DLD1 (cell line): ENCODE measurements at regions not wholly inside any gene's neighbourhood (a gene's known extent, or its start where the extent isn't known, plus 50 kb on each side); places are given as distances from the start of the nearest gene placed in this dataset.

Experiments
- in situ Hi-C: cut with HindIII; loops from 2 replicates; pipeline ENCODE4 v1.10.0; 2017; ENCODE audit warnings: low sequenced_read_pairs

- in situ Hi-C loops = no loop called here
Measured at GRCh38 chr4:42750091-42750490, 93.2 kb upstream of the ATP8A1 start.

DNA sequence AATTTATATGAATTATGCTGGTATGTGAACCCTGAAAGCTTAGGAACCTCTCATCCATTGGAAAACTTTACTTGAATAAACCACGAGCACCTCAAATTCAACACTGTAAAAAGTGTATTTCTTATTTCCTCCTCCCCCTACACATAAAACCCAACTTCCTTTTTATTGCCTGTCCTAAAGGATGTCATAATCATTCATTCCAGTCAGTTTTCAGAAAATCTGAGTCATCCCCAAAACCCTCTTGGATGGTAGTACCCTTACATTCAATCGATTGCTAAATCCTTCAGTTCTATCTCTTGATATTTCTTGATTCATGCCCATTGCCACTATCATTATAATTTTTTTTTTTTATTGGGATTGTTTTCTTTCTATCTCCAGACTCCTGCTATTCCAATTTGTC is 91.1 kb upstream of the ATP8A1 start:
- in situ Hi-C loops = loop anchor here (10.0 kb wide), 1 partner anchor 57 kb away; no protein-coding TSS in a partner anchor

DNA sequence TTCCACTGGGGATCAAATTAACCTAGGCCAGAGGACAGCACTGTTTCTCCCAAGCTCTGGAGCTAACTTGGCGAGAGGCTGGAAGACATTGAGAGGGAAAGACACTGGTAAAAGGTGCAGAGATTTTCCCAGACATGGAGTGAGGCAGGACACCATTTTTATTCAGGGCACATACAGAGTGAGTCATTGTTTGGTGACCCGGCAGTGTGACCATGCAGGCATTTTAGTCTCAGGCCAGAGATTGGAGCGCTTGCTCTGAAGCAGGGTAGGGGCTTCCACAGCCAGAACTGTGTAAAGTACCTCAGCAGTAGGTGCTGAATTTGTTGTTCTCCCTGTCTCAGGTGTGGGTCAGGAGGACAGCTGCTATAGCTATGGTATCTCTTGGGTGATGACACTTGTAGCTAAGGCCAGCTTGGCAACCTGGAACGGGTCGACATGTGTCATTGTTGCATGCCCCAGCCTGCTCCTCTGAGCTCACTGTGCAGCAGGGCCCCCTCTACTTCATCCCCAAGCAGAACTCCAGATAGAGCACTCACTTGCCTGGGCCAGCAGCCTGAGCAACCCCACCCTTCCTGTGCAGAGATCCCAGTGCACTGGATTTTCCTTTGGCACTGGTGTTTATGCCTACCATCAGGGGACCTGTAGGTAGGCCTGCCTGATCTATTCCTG is 79.8 kb upstream of the ATP8A1 start:
- in situ Hi-C loops = no loop called here

DNA sequence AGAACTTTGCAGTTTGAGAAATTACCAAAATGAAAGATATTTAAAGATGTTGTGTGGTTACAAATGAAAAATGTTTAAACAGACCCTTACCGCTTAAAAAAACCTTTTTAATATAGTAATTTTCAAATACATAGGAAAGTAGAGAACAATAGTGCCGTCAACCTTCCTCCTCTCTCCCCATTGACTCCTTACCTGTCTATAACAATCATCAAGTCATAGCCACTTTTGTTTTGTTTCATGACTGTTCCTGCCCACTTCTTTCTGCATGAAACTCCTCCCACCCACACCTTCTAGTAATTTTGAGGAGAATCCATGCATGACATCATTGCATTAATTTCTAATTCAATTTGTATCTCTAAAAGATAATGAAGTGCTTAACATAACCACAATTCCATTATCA is 76.5 kb upstream of the ATP8A1 start:
- in situ Hi-C loops = no loop called here

DNA sequence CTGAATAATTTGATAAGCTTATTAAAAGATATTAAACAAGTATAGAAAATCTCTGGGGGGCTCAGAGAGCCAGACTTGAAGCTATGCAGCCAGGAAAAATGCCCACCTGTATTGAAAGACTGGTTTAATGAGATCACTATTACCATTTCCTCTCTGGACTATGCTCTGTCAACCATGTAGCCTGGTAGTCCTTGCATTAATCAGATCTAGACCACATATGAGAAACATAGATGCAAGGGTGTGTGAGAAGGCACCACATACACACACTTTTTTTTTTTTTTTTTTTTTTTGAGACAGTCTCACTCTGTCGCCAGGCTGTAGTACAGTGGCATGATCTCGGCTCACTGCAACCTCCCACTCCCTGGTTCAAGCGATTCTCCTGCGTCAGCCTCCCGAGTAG is 75.9 kb upstream of the ATP8A1 start:
- in situ Hi-C loops = no loop called here

GRCh38 chr4:42729505-42730237 is 72.8 kb upstream of the ATP8A1 start:
- in situ Hi-C loops = no loop called here

- in situ Hi-C loops = no loop called here
Measured at GRCh38 chr4:42724451-42724850, 67.5 kb upstream of the ATP8A1 start.

GRCh38 chr4:42720533-42720932 is 63.6 kb upstream of the ATP8A1 start:
- in situ Hi-C loops = no loop called here

GRCh38 chr4:42719257-42719656 is 62.4 kb upstream of the ATP8A1 start:
- in situ Hi-C loops = no loop called here

DNA sequence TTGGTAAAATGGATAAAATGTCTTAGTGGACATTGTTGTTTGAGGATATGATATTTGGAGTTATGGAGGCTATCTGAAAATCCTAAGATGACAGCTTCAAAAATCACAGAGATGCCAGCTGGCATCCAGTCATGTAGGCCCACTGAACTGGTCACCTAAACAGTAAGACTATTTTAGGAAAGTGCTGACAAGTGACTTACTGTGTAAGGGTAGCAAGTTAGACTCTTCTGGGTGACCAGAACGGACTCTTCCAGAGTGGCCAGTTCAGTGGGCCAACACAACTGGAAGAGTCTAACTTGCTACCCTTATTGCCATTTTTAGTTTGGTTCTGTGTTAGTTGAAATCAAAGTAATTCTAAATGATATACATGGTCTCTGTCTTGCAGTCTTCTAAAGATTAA is 61.4 kb upstream of the ATP8A1 start:
- in situ Hi-C loops = no loop called here

DNA sequence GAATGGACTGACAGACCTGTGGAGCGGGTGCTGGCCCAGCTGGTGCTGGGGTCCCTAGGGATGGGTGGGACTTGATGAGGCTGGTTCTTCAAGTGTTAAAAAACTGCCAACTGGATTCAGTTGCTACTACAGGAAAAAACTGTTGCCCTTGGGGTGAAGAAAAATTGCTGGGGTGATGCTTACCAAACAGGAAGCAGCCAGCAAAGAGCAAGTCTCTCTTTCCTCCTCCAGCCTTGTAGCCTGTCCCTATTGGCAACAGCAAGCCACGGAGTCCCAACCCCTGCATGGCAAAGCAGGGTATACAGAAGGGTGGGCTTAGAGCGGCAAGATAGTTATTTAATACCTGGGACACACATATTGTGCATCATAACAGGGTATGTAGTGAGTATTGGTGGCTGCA is 60.1 kb upstream of the ATP8A1 start:
- in situ Hi-C loops = no loop called here

- in situ Hi-C loops = no loop called here
Measured at GRCh38 chr4:42715807-42716482, 59.0 kb upstream of the ATP8A1 start.

GRCh38 chr4:42713391-42713790 is 56.5 kb upstream of the ATP8A1 start:
- in situ Hi-C loops = no loop called here

- in situ Hi-C loops = no loop called here
Measured at GRCh38 chr4:42712854-42713253, 55.9 kb upstream of the ATP8A1 start.

DNA sequence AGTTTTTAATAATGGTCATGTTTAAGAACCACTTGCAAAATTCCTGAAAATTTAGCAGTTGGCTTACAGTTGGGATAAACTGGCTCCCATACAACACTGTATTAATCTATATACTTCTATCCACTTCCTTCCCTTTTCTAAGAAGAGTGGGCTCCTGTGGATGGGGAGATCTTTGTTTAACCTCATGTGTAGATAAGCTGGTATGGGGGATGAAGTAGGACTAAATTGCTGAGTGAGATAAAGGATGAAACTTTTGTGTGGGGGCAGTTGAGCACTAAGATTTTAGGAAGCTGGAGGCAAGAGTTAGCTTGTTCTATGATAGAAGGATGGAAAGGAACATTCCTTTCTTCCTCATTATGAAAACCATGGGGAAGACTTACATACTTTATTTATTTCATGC is 54.6 kb upstream of the ATP8A1 start:
- in situ Hi-C loops = no loop called here

GRCh38 chr4:42710761-42711160 is 53.9 kb upstream of the ATP8A1 start:
- in situ Hi-C loops = no loop called here

DNA sequence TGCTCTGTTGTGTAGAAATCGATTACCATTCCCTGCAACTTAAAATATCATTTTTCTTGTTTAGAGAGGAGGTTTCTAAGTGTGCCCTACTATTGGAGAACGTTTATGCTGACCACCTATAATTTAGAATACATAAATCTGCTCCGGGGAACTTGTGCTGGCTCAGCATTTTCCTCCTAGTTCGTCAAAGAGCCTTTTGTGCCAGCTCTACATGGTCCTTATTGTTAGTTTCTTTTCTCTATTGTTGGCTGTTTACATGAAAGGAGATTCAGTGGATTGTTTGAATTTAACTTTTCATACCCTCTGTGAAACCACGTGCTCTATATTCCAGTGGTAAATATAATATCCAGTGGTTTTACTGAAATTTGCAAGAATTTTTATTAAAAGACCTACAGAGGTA is 53.4 kb upstream of the ATP8A1 start:
- in situ Hi-C loops = no loop called here

DNA sequence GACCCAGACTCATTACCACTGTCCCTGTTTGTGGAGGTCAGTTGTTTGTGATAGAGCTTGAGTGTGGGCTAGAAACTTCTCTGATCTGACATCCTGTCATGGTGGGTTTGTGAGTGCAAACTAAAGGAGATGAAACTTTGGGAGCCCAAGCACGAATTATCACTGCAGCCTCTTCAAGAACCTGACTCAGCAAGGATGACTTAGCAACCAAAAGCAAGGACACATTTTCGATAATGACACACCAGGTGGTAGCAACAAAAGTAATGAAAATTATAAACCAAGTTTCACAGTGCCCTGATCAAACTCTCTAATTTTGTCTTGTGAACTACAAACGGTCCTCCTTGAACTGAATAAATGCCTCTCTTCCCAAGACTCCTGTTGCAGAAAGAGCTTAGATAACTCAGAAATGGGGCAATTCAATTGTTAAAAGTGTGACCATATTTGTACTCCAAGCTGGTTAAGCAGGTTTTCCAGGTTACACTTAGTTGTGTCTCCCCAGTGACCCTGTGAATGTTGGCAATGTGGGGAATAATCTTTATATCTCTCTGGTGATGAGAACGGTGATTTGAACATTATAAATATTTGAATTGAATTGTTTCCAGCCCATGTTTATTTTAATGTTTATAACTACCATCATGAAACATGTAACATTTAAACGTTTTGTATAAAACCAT is 52.6 kb upstream of the ATP8A1 start:
- in situ Hi-C loops = no loop called here

GRCh38 chr4:42708625-42709024 is 51.7 kb upstream of the ATP8A1 start:
- in situ Hi-C loops = no loop called here
